H1 (cell line): ENCODE measurements at regions not wholly inside any gene's neighbourhood (a gene's known extent, or its start where the extent isn't known, plus 50 kb on each side); places are given as distances from the start of the nearest gene placed in this dataset.
A peak's percentile ranks its signal among the peaks of the same experiment; 100 is the strongest.

ENCODE experiments used
- CTCF ChIA-PET: fragments of 300-600 bp; sonication (Branson Sonifier 250); formaldehyde crosslinking; loops from one replicate; lab custom pipeline; 2021; ENCODE audit not compliant: partially characterized antibody; lab: Charles Lee
- POLR2A ChIA-PET: fragments of 300-600 bp; sonication (Branson Sonifier 250); formaldehyde crosslinking; loops from one replicate; lab custom pipeline; 2021; ENCODE audit warnings: inconsistent platforms; ENCODE audit not compliant: partially characterized antibody; lab: Charles Lee
- DNase-seq, 2 experiments: peaks; one replicate each; pipeline versions ENCODE4 v3.0.0 to v3.0.0-alpha.2; 2010 to 2022; ENCODE audit warnings: low spot score in 2 of 2, low read depth in 1 of 2, mixed read lengths in 1 of 2
- FAIRE-seq: peaks from 2 replicates; lab custom pipeline; 2011; peaks lifted over from hg19 to GRCh38; lab: Jason Lieb, UNC
- H2AFZ ChIP-seq: 2 replicates; pipeline ENCODE4 v1.8.1; 2012; ENCODE audit warnings: low read length, inconsistent platforms
- H2AK5ac ChIP-seq: 2 replicates; pipeline ENCODE4 v1.6.1; 2013; ENCODE audit warnings: low read depth, low read length
- H2BK120ac ChIP-seq: replicated peaks from 2 replicates; pipeline ENCODE3; 2013; ENCODE audit warnings: low read depth, low read length, inconsistent platforms
- H2BK12ac ChIP-seq: 2 replicates; pipeline ENCODE4 v1.6.1; 2013; ENCODE audit warnings: low read depth, low read length
- H2BK15ac ChIP-seq: 2 replicates; pipeline ENCODE4 v1.6.1; 2013; ENCODE audit warnings: low read length
- H2BK20ac ChIP-seq: 2 replicates; pipeline ENCODE4 v1.6.1; 2013; ENCODE audit warnings: low read length
- H2BK5ac ChIP-seq: 2 replicates; pipeline ENCODE4 v1.6.1; 2013; ENCODE audit warnings: low read depth, low read length
- H3K14ac ChIP-seq: 2 replicates; pipeline ENCODE4 v1.6.1; 2013; ENCODE audit warnings: inconsistent platforms; ENCODE audit not compliant: insufficient read length
- H3K18ac ChIP-seq: 2 replicates; pipeline ENCODE4 v1.6.1; 2013; ENCODE audit warnings: low read length; ENCODE audit errors: extremely low read depth
- H3K23ac ChIP-seq: 2 replicates; pipeline ENCODE4 v1.6.1; 2013; ENCODE audit warnings: inconsistent platforms; ENCODE audit not compliant: insufficient read length
- H3K23me2 ChIP-seq: 2 replicates; pipeline ENCODE4 v1.6.1; 2013; ENCODE audit warnings: low read depth, low read length
- H3K27ac ChIP-seq: 2 replicates; pipeline ENCODE4 v1.6.1; 2011; ENCODE audit warnings: low read depth, low read length, inconsistent platforms
- H3K27me3 ChIP-seq, 4 experiments: replicated peaks in 1 of 4; 1 replicate in 1 of 4; 2 replicates in 3 of 4; pipeline versions ENCODE4 v1.6.1 to v1.8.1; 2011 to 2013; ENCODE audit warnings: low read length in 3 of 4, mild to moderate bottlenecking in 3 of 4, inconsistent platforms in 2 of 4, mixed read lengths in 2 of 4, moderate library complexity in 1 of 4; ENCODE audit not compliant: control insufficient read depth in 3 of 4, insufficient read depth in 3 of 4; ENCODE audit errors: extremely low read depth in 1 of 4
- H3K36me3 ChIP-seq, 4 experiments: 2 replicates each; pipeline versions ENCODE4 v1.6.1 to v1.8.1; 2011 to 2013; ENCODE audit warnings: mild to moderate bottlenecking in 4 of 4, low read length in 3 of 4, moderate library complexity in 2 of 4, control low read depth in 1 of 4, inconsistent platforms in 1 of 4; ENCODE audit not compliant: insufficient read depth in 4 of 4, control insufficient read depth in 2 of 4
- H3K4ac ChIP-seq: replicated peaks from 2 replicates; pipeline ENCODE3; 2013; ENCODE audit warnings: low read length, low read depth, mixed read lengths, inconsistent platforms; ENCODE audit not compliant: insufficient read length
- H3K4me1 ChIP-seq, 4 experiments: replicated peaks in 1 of 4; 1 replicate in 1 of 4; 2 replicates in 3 of 4; pipeline versions ENCODE4 v1.6.1 to v1.8.1; 2011 to 2013; ENCODE audit warnings: low read length in 3 of 4, inconsistent platforms in 2 of 4, mixed read lengths in 1 of 4; ENCODE audit not compliant: insufficient read depth in 4 of 4, control insufficient read depth in 3 of 4
- H3K4me2 ChIP-seq, 2 experiments: 2 replicates each; pipeline versions ENCODE4 v1.6.1 to v1.8.1; 2011 to 2013; ENCODE audit warnings: low read depth in 2 of 2, low read length in 2 of 2, control low read depth in 1 of 2, inconsistent platforms in 1 of 2, mild to moderate bottlenecking in 1 of 2; ENCODE audit not compliant: insufficient read depth in 1 of 2
- H3K4me3 ChIP-seq, 4 experiments: fragments of 200-600, 300-600 bp in 1 of 4; sonication (generic), shearing (Covaris generic), sonication (Bioruptor Twin) in 1 of 4; 2 replicates each; pipeline versions ENCODE4 v1.5.1 to v1.8.1; 2011 to 2016; ENCODE audit warnings: low read length in 4 of 4, low read depth in 3 of 4, control low read depth in 2 of 4, inconsistent platforms in 2 of 4, mild to moderate bottlenecking in 2 of 4, mixed read lengths in 1 of 4, moderate library complexity in 1 of 4; ENCODE audit not compliant: insufficient read depth in 2 of 4; ENCODE audit errors: extremely low read depth in 1 of 4
- H3K56ac ChIP-seq: replicated peaks from 2 replicates; pipeline ENCODE3; 2013; ENCODE audit warnings: low read depth, mild to moderate bottlenecking, mixed read lengths, low read length, inconsistent platforms; ENCODE audit not compliant: insufficient read length
- H3K79me1 ChIP-seq: 2 replicates; pipeline ENCODE4 v1.6.1; 2013; ENCODE audit warnings: low read depth, low read length, control low read depth
- H3K79me2 ChIP-seq, 2 experiments: 2 replicates each; pipeline versions ENCODE4 v1.6.1 to v1.8.1; 2012 to 2013; ENCODE audit warnings: low read length in 2 of 2, mild to moderate bottlenecking in 2 of 2, inconsistent platforms in 1 of 2; ENCODE audit not compliant: insufficient read depth in 2 of 2, control insufficient read depth in 1 of 2
- H3K9ac ChIP-seq, 4 experiments: replicated peaks in 1 of 4; 1 replicate in 1 of 4; 2 replicates in 3 of 4; pipeline versions ENCODE4 v1.6.1 to v1.8.1; 2011 to 2013; ENCODE audit warnings: low read depth in 3 of 4, low read length in 3 of 4, control low read depth in 2 of 4, mild to moderate bottlenecking in 2 of 4, moderate library complexity in 2 of 4, inconsistent platforms in 1 of 4; ENCODE audit errors: extremely low read depth in 1 of 4
- H3K9me3 ChIP-seq, 2 experiments: 2 replicates each; pipeline versions ENCODE4 v1.6.1 to v1.8.1; 2012 to 2013; ENCODE audit warnings: mild to moderate bottlenecking in 2 of 2, moderate library complexity in 2 of 2, control low read depth in 1 of 2, inconsistent platforms in 1 of 2, low read depth in 1 of 2, low read length in 1 of 2, mixed read lengths in 1 of 2; ENCODE audit not compliant: insufficient read depth in 2 of 2
- H4K20me1 ChIP-seq, 2 experiments: replicated peaks in 1 of 2; 2 replicates each; pipeline versions ENCODE3 to v1.8.1; 2011 to 2013; ENCODE audit warnings: inconsistent platforms in 2 of 2, low read length in 2 of 2, mild to moderate bottlenecking in 1 of 2; ENCODE audit not compliant: insufficient read depth in 2 of 2, control insufficient read depth in 1 of 2
- H4K5ac ChIP-seq: 2 replicates; pipeline ENCODE4 v1.6.1; 2013; ENCODE audit warnings: low read length, low read depth, mixed read lengths, inconsistent platforms; ENCODE audit not compliant: insufficient read length
- H4K8ac ChIP-seq: 2 replicates; pipeline ENCODE4 v1.8.0; 2013; ENCODE audit warnings: mild to moderate bottlenecking, moderate library complexity, low read length, inconsistent platforms; ENCODE audit not compliant: insufficient read depth; ENCODE audit errors: extremely low read depth
- H4K91ac ChIP-seq: replicated peaks from 2 replicates; pipeline ENCODE3; 2013; ENCODE audit warnings: low read length, mixed read lengths, inconsistent platforms; ENCODE audit not compliant: insufficient read length
- CBX5 ChIP-seq: fragments of 300-800, 300-1000 bp; sonication (generic); IDR thresholded peaks from 2 replicates; pipeline ENCODE4 v1.7.1; 2016; ENCODE audit warnings: antibody characterized with exemption, low read length, low read depth
- CHD1 ChIP-seq: IDR thresholded peaks from 2 replicates; pipeline ENCODE4 v1.6.1; 2012; ENCODE audit warnings: low read depth, low read length, improper control_type of control experiment
- EZH2 ChIP-seq: fragments of 200-600 bp; sonication (generic); IDR thresholded peaks from 2 replicates; pipeline ENCODE4 v1.7.1; 2012; ENCODE audit warnings: low read depth, mild to moderate bottlenecking, moderate library complexity, low read length, inconsistent platforms; ENCODE audit not compliant: severe bottlenecking
- KDM4A ChIP-seq: IDR thresholded peaks from one replicate; pipeline ENCODE4 v1.7.1; 2012; ENCODE audit warnings: low read depth, mild to moderate bottlenecking, moderate library complexity, low read length, inconsistent platforms; ENCODE audit not compliant: severe bottlenecking
- RAD21 ChIP-seq, 2 experiments: IDR thresholded peaks in 1 of 2; conservative IDR thresholded peaks in 1 of 2; 2 replicates each; pipeline ENCODE4 v1.6.1; 2011; ENCODE audit warnings: low read depth in 2 of 2, low read length in 2 of 2, improper control_type of control experiment in 1 of 2, inconsistent platforms in 1 of 2, mild to moderate bottlenecking in 1 of 2, moderate library complexity in 1 of 2
- SIN3A ChIP-seq, 2 experiments: IDR thresholded peaks in 1 of 2; conservative IDR thresholded peaks in 1 of 2; 2 replicates each; pipeline ENCODE4 v1.6.1; 2011 to 2012; ENCODE audit warnings: low read length in 2 of 2, improper control_type of control experiment in 1 of 2, low read depth in 1 of 2, mild to moderate bottlenecking in 1 of 2
- SP1 ChIP-seq: IDR thresholded peaks from 2 replicates; pipeline ENCODE4 v1.6.1; 2011; ENCODE audit warnings: low read depth, low read length
- TAF7 ChIP-seq: optimal IDR thresholded peaks from 2 replicates; pipeline ENCODE3; 2011; ENCODE audit warnings: low read depth, mild to moderate bottlenecking, inconsistent platforms, low read length, moderate library complexity, borderline replicate concordance
- TBP ChIP-seq: IDR thresholded peaks from 2 replicates; pipeline ENCODE4 v1.6.1; 2011; ENCODE audit warnings: low read depth, low read length, improper control_type of control experiment
- WGBS, 2 experiments: shearing (Covaris generic) in 1 of 2; methylation state at CpG; one replicate each; pipeline versions ENCODE4 v1.1.6 to v1.1.7; 2013 to 2015; ENCODE audit warnings: low lambda C conversion rate in 2 of 2, mixed read lengths in 2 of 2, inconsistent platforms in 1 of 2, low coverage in 1 of 2, missing lambda C conversion rate in 1 of 2; ENCODE audit not compliant: insufficient replicate concordance in 2 of 2, insufficient coverage in 1 of 2, insufficient read length in 1 of 2; ENCODE audit errors: extremely low coverage in 1 of 2, missing lambda C conversion rate in 1 of 2; 5-methylcytosine and 5-hydroxymethylcytosine counted together

DNA sequence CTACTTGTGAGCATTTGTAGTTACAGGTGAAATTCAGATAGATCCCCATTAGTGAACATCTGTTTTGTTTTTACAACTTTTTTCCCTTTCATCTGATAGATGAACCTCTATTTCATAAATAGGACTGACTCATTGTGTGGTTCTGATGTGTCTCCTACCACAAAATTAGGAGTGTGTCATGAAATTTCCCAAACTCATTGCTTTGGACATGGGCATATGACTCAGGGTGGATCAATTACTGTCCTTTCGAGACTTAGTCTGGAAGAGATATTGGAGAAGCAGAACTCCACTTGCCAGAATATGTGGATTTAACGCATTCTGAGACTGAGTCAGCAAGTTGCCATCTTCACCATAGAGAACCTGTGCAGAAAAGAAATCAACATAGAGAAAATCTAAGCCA is 53.5 kb upstream of the PCDH10 start:
- H4K5ac ChIP-seq = no peak overlapping the region
- ChIA-PET POLR2A (no interaction called here), CTCF (interaction anchor here (1.5 kb wide), 1 partner anchor 15 kb away, joined by 3 read pairs; no protein-coding TSS in a partner anchor)
- H3K36me3 ChIP-seq = no peaks in the 10 kb centered on the region
- peaks cover 0 to 5% of the 10 kb centered on the region in 2 experiments; a peak in 1 of 4 replicates for H3K9me3 ChIP-seq
- H4K20me1 ChIP-seq = no peaks in the 10 kb centered on the region
- H3K27me3 ChIP-seq = no peaks in the 10 kb centered on the region
- no peaks in the 10 kb centered on the region for H3K23me2 ChIP-seq
- H2BK20ac ChIP-seq = no peak overlapping the region
- H2BK15ac ChIP-seq = no peak overlapping the region
- H2BK12ac ChIP-seq = no peak overlapping the region
- H4K91ac ChIP-seq = no peak overlapping the region
- H3K56ac ChIP-seq = no peak overlapping the region
- 94% methylated on average over 2 of the region's 2 CpGs; no CpG with 5 or more reads in 1 of the 2 experiments for WGBS, 2 experiments
- no peak overlapping the region for H3K27ac ChIP-seq
- no peak for FAIRE-seq
- no peaks in the 10 kb centered on the region for H3K79me1 ChIP-seq
- H3K18ac ChIP-seq = no peak overlapping the region
- H3K9ac ChIP-seq = no peak overlapping the region
- peak overlapping the region; percentile 72 for H2BK120ac ChIP-seq
- no peak overlapping the region for H2AK5ac ChIP-seq
- no peak overlapping the region for H3K4ac ChIP-seq
- H3K4me2 ChIP-seq = no peak overlapping the region
- no peak overlapping the region for H3K14ac ChIP-seq
- H3K4me3 ChIP-seq = no peak overlapping the region
- H2AFZ ChIP-seq = no peak overlapping the region
- TF ChIP-seq EZH2 (no peak), KDM4A (no peak), CHD1 (no peak), SIN3A (conservative IDR thresholded peaks at IDR 0.05 in 1 of 2, IDR thresholded peaks at IDR 0.05 in 1 of 2; ENCODE audit: low read depth in 1 of 2, low read length in 2 of 2) (no peak), TAF7 (no peak), RAD21 (IDR thresholded peaks at IDR 0.05 in 1 of 2, conservative IDR thresholded peaks at IDR 0.05 in 1 of 2; ENCODE audit: low read depth in 2 of 2, low read length in 2 of 2) (no peak), SP1 (no peak), TBP (no peak), CBX5 (no peak)
- no peak overlapping the region for H4K8ac ChIP-seq
- DNase-seq = no peak
- peaks cover 0 to 4% (median 2%) of the 10 kb centered on the region in 4 experiments; a peak in 3 of 7 replicates for H3K4me1 ChIP-seq
- H3K23ac ChIP-seq = no peak overlapping the region
- H3K79me2 ChIP-seq = no peaks in the 10 kb centered on the region
- no peak overlapping the region for H2BK5ac ChIP-seq
